ENCODE measurements at regions not wholly inside any gene's neighbourhood (a gene's known extent, or its start where the extent isn't known, plus 50 kb on each side); places are given as distances from the start of the nearest gene placed in this dataset.

GRCh38 chr15:47568030-47568429, 149.3 kb upstream of the SEMA6D start:
- ChIA-PET SMC1A (ENCODE audit: uncharacterized antibody, unreplicated experiment) (no interaction called here), CTCF (no interaction called here), POLR2A (no interaction called here), RAD21 (ENCODE audit: unreplicated experiment) (no interaction called here)
- H3K9me3 ChIP-seq (replicated peaks; ENCODE audit: control insufficient read depth, insufficient read depth, low read length): no peaks in the 10 kb centered on the region
- H3K4me2 ChIP-seq (ENCODE audit: control insufficient read depth, insufficient read depth): no peak overlapping the region
- H3K27ac ChIP-seq (ENCODE audit: control insufficient read depth, insufficient read depth): no peak overlapping the region
- no peaks in the 10 kb centered on the region for H4K20me1 ChIP-seq (ENCODE audit: control insufficient read depth, insufficient read depth)
- H3K4me3 ChIP-seq: no peak overlapping the region
- DNase-seq (ENCODE audit: low read depth, low spot score) (no peak), ATAC-seq (no peak), FAIRE-seq (no peak)
- no peaks in the 10 kb centered on the region for H3K79me2 ChIP-seq (ENCODE audit: control insufficient read depth, insufficient read depth, low read length)
- no peak overlapping the region for H3K9ac ChIP-seq (ENCODE audit: control insufficient read depth, insufficient read depth, low read length)
- H3K4me1 ChIP-seq (ENCODE audit: control insufficient read depth, insufficient read depth, low read length): no peaks in the 10 kb centered on the region
- no TSS peak for BruUV-seq (replicated peaks)
- intact Hi-C loops (cut with micrococcal nuclease; ENCODE audit: unreplicated experiment) (no loop called here), in situ Hi-C loops (cut with MboI) (loop anchor here (10.0 kb wide), 1 partner anchor 63 kb away; no protein-coding TSS in a partner anchor)
- H3K27me3 ChIP-seq (replicated peaks in 1 of 2; ENCODE audit: control insufficient read depth in 2 of 2, insufficient read depth in 2 of 2, low read length in 1 of 2): no peaks in the 10 kb centered on the region
- no peak for TF ChIP-seq NRF1 (conservative IDR thresholded peaks at IDR 0.05; ENCODE audit: low read depth, low read length)
- no peak for TF ChIP-seq LARP7 (IDR thresholded peaks at IDR 0.05)
- no peak for TF ChIP-seq E4F1 (IDR thresholded peaks at IDR 0.05; ENCODE audit: borderline replicate concordance, partially characterized antibody)
- TF ChIP-seq IKZF2 (IDR thresholded peaks at IDR 0.05): no peak
- no peak for TF ChIP-seq BMI1 (IDR thresholded peaks at IDR 0.05; ENCODE audit: borderline replicate concordance)
- TF ChIP-seq USF2 (IDR thresholded peaks at IDR 0.05; ENCODE audit: borderline replicate concordance, low read depth, low read length): no peak
- no peaks in the 10 kb centered on the region for H3K36me3 ChIP-seq (ENCODE audit: control insufficient read depth in 2 of 2, insufficient read depth in 2 of 2, low read length in 1 of 2)
- H2AFZ ChIP-seq (ENCODE audit: control insufficient read depth, low read depth, low read length): no peak overlapping the region
- WGBS (ENCODE audit: insufficient coverage, insufficient replicate concordance, low lambda C conversion rate, missing lambda C conversion rate): 9% methylated on average over 2 of the region's 2 CpGs

Measured in GM12878 (cell line).